WTC11 (cell line): ENCODE measurements at regions not wholly inside any gene's neighbourhood (a gene's known extent, or its start where the extent isn't known, plus 50 kb on each side); places are given as distances from the start of the nearest gene placed in this dataset.
"Not testable (repeated sequence)": the region's sequence is repeated elsewhere in the genome, so short reads cannot be mapped to it uniquely, and the experiment has no call there.

Experiments used
- ATAC-seq: fragments of 200-7000 bp; cut with Tn5 transposase; 2 replicates; pipeline ENCODE4 v1.10.0; 2021; ENCODE audit warnings: mild to moderate bottlenecking, moderate library complexity
- CTCF ChIA-PET: fragments of 300-600 bp; sonication (Branson Sonifier 250); formaldehyde crosslinking; loops from one replicate; lab custom pipeline; 2021; ENCODE audit warnings: antibody characterized with exemption; lab: Charles Lee
- POLR2A ChIA-PET: fragments of 350-600 bp; sonication (Branson Sonifier 250); formaldehyde crosslinking; loops from one replicate; lab custom pipeline; 2021; ENCODE audit warnings: antibody characterized with exemption; lab: Charles Lee
- DNase-seq: peaks from one replicate; pipeline ENCODE4 v3.0.0; 2021; ENCODE audit warnings: low spot score
- H3K27ac Mint-ChIP-seq: 2 replicates; pipeline ENCODE4 v1.8.0; 2021; ENCODE audit warnings: mixed read lengths
- H3K27me3 Mint-ChIP-seq: 2 replicates; pipeline ENCODE4 v1.8.0; 2021; ENCODE audit warnings: low read depth, mild to moderate bottlenecking, moderate library complexity, mixed read lengths
- H3K36me3 Mint-ChIP-seq: 2 replicates; pipeline ENCODE4 v1.8.0; 2021; ENCODE audit warnings: mixed read lengths
- H3K4me1 Mint-ChIP-seq: 2 replicates; pipeline ENCODE4 v1.8.0; 2022; ENCODE audit warnings: mixed read lengths
- H3K4me3 Mint-ChIP-seq: 2 replicates; pipeline ENCODE4 v1.8.0; 2021; ENCODE audit warnings: mild to moderate bottlenecking, moderate library complexity, mixed read lengths
- H3K9me3 Mint-ChIP-seq: 2 replicates; pipeline ENCODE4 v1.8.0; 2021; ENCODE audit warnings: mixed read lengths
- TF ChIP-seq, protein P1 (sequence below): fragments of 200-600 bp; IDR thresholded peaks from 2 replicates; pipeline ENCODE4 v1.8.0; 2022; ENCODE audit warnings: antibody characterized with exemption
- TF ChIP-seq, protein P2 (sequence below): sonication (generic); formaldehyde crosslinking; IDR thresholded peaks from 2 replicates; pipeline ENCODE4 v1.8.1; 2023; ENCODE audit warnings: mild to moderate bottlenecking, missing genetic modification reagents, moderate library complexity

DNA sequence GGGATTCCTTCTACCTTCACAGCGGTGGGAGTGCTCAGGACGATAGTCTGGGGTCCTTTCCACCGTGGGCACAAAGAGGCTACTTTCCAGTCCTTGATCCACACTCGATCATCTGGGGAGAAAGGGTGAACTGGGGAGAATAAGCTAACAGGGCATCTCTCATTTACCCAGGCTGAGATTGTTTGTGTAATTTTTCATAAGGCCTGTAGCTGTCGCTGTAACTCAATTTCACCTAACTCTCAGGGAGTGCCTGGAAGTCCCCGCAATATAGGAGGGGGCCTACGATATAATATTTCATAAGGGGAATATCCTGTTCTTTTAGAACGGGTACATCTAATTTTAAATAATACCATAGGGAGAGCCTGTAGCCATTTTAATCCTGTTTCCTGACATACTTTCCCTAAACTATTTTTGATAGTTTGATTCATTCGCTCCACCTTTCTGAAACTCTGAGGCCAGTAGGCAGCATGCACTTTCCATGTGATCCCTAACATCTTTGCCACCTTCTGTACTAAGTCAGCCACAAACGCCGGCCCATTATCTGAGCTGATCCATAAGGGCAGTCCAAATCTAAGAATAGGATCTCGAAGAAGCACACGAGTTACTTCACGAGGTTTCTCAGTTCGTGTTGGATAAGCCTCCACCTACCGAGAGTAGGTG lies 127.2 kb upstream of the CCZ1B start:
- CTCF ChIA-PET, result interaction anchor here (0.6 kb wide), 1 partner anchor 320 kb away, joined by 3 read pairs; no protein-coding TSS in a partner anchor
- H3K27ac Mint-ChIP-seq, H3K4me3 Mint-ChIP-seq, H3K27me3 Mint-ChIP-seq, H3K36me3 Mint-ChIP-seq, DNase-seq, ATAC-seq, H3K9me3 Mint-ChIP-seq: not testable (repeated sequence)
- TF ChIP-seq, protein P1, sequence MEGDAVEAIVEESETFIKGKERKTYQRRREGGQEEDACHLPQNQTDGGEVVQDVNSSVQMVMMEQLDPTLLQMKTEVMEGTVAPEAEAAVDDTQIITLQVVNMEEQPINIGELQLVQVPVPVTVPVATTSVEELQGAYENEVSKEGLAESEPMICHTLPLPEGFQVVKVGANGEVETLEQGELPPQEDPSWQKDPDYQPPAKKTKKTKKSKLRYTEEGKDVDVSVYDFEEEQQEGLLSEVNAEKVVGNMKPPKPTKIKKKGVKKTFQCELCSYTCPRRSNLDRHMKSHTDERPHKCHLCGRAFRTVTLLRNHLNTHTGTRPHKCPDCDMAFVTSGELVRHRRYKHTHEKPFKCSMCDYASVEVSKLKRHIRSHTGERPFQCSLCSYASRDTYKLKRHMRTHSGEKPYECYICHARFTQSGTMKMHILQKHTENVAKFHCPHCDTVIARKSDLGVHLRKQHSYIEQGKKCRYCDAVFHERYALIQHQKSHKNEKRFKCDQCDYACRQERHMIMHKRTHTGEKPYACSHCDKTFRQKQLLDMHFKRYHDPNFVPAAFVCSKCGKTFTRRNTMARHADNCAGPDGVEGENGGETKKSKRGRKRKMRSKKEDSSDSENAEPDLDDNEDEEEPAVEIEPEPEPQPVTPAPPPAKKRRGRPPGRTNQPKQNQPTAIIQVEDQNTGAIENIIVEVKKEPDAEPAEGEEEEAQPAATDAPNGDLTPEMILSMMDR, result 0 out of 2 replicates have a peak, but pooled peaks have one; percentile 20
- peaks cover 14% of the 10 kb centered on the region for H3K4me1 Mint-ChIP-seq
- POLR2A ChIA-PET, result interaction anchor here (0.9 kb wide), 1 partner anchor 229 kb away, joined by 3 read pairs; the partner anchor contains the start of gene C1GALT1

DNA sequence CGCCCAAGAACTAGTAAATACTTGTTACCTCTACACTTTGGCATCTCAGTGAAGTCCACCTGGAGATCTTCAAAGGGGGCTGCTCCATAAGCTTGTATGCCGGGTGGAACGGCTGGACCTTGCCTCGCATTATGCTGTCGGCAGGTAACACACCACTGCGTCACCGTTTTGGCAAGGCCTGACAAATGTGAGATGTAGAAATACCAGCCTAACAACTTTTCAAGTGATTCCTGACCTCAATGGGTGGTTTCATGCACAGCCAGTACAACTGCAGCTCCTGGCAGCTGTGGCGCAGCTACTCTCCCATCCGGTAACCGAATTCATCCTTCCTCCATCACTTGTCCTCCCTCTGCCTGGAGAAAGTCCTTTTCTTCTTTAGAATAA lies 127.7 kb upstream of the CCZ1B start:
- H3K9me3 Mint-ChIP-seq, ATAC-seq: not testable (repeated sequence)

DNA sequence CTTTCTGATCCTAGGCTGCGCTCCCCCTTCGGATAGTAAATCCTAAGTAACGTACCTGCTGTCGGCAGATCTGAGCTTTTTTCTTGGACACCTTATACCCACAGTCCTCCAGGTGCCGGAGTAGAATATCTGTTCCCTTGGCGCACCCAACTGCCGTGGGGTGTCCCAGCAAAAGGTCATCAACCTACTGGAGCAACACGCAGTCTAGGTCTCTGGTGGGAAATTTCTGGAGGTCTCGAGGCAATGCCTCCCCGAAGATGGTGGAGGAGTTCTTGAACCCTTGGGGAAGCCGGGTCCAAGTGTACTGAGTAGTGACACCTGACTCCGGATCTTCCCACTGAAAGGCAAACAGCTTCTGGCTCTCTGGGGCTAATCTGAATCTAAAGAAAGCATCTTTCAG lies 129.3 kb upstream of the CCZ1B start:
- H3K4me3 Mint-ChIP-seq, ATAC-seq, CTCF ChIA-PET, H3K27ac Mint-ChIP-seq, DNase-seq, H3K27me3 Mint-ChIP-seq, POLR2A ChIA-PET: not testable (repeated sequence)
- peaks cover 12% of the 10 kb centered on the region for H3K36me3 Mint-ChIP-seq
- H3K4me1 Mint-ChIP-seq, result peaks cover 10% of the 10 kb centered on the region
- peaks cover 22% of the 10 kb centered on the region for H3K9me3 Mint-ChIP-seq

More for the DNA sequence above, 127.7 kb upstream of the CCZ1B start:
- H3K36me3 Mint-ChIP-seq, H3K4me3 Mint-ChIP-seq, DNase-seq, H3K27me3 Mint-ChIP-seq, H3K27ac Mint-ChIP-seq, CTCF ChIA-PET: not testable (repeated sequence)
- POLR2A ChIA-PET, result interaction anchor here (0.9 kb wide), 1 partner anchor 229 kb away, joined by 3 read pairs; the partner anchor contains the start of gene C1GALT1
- H3K4me1 Mint-ChIP-seq, result peaks cover 14% of the 10 kb centered on the region

DNA sequence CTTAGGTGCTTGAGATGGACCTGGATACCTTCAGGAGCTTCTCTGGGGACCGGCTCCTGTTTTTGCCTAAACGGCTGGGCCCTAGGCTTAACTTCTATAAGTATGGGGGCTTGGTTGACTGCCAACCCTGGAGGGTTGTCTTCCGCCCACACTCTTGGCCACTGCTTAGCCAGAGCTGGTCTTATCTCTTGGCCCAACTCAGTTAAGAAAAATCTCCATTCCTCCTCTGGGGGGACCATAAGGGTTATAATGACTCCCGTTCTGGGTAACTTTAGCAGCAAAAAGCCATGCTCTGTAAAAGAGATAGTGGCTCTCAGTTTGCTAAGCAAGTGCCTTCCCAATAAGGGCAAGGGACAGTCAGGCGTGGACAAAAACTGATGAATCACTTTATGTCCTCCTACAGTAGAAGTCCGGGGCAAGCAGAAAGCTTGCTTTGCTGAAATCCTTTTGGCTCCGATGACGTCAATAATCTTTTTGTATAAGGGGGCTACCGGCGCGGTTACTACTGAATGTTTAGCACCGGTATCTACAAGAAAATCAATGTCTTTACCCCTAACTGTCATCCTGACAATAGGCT lies 130.0 kb upstream of the CCZ1B start:
- H3K27ac Mint-ChIP-seq, H3K27me3 Mint-ChIP-seq, DNase-seq, H3K4me3 Mint-ChIP-seq, POLR2A ChIA-PET, CTCF ChIA-PET, ATAC-seq: not testable (repeated sequence)
- H3K9me3 Mint-ChIP-seq, result peaks cover 29% of the 10 kb centered on the region
- H3K36me3 Mint-ChIP-seq, result peaks cover 19% of the 10 kb centered on the region
- H3K4me1 Mint-ChIP-seq, result peaks cover 10% of the 10 kb centered on the region

DNA sequence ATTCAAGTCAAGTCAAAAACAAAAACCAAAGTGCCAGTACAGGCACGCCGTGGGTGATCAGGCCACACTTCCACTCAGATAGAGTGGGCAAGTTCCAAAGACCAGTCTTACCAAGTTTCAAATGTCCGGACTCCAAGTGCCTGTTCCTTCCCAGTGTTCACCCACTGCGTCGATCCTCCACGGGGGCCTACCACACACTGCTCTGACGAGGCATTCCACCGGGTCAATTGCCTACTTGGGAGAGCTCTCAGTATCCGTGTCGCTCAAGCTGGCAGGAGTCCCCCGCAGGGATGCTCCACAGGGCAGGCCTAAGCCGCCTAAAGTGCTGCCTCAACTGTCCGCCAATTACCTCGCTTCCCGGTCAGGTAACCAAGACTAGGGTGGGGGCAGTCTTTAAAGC lies 132.3 kb upstream of the CCZ1B start:
- H3K27ac Mint-ChIP-seq, H3K4me3 Mint-ChIP-seq, POLR2A ChIA-PET, DNase-seq, CTCF ChIA-PET, ATAC-seq: not testable (repeated sequence)
- Mint-ChIP-seq H3K4me1 (peaks cover 14% of the 10 kb centered on the region), H3K9me3 (peaks cover 47% of the 10 kb centered on the region), H3K36me3 (peaks cover 35% of the 10 kb centered on the region), H3K27me3 (peaks cover 11% of the 10 kb centered on the region; the same call in 1 of the 2 replicates)

DNA sequence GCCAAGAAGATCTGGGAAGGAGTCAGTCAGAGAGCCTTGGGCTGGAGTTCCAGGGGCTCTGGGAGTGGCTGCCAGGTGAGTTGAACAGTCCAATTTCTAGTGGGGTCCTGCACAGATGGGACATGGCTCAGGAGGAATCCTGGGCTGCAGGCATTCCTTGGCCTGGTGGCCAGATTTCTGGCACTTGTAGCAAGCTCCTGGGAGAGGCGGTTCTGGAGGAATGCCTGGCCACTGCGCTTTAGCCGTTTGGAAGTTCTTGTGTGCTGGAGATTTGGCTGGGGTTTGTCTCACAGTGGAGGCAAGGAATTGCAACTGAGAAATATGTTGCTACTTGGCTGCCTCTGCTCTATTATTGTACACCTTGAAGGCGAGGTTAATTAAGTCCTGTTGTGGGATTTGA lies 133.9 kb upstream of the CCZ1B start:
- H3K36me3 Mint-ChIP-seq, result peaks cover 42% of the 10 kb centered on the region
- H3K27ac Mint-ChIP-seq, H3K4me3 Mint-ChIP-seq, ATAC-seq, POLR2A ChIA-PET, CTCF ChIA-PET, DNase-seq: not testable (repeated sequence)
- peaks cover 11% of the 10 kb centered on the region; the same call in 1 of the 2 replicates for H3K27me3 Mint-ChIP-seq
- peaks cover 11% of the 10 kb centered on the region; the same call in 1 of the 2 replicates for H3K4me1 Mint-ChIP-seq
- peaks cover 50% of the 10 kb centered on the region for H3K9me3 Mint-ChIP-seq

DNA sequence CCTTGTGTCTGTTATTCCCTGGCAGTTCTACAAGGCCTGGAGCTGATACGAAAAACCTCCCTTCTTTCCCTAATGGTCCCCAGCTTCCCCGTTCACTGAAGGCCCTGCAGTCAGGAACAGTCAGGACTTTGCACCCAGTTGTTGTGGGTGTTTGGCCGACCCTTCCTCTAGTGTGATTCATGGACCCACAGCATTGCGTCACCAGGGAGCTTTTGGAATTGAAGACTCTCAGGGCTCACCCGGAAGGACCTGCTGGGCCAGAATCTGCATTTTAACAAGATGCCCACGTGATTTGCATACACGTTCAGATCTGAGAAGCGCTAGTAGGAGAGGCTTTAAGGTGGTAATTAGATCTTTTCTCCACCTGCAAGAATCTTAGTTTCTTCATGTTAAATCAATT lies 136.8 kb upstream of the CCZ1B start:
- peaks cover 42% of the 10 kb centered on the region for H3K36me3 Mint-ChIP-seq
- peaks cover 11% of the 10 kb centered on the region; the same call in 1 of the 2 replicates for H3K27me3 Mint-ChIP-seq
- TF ChIP-seq, protein P2, sequence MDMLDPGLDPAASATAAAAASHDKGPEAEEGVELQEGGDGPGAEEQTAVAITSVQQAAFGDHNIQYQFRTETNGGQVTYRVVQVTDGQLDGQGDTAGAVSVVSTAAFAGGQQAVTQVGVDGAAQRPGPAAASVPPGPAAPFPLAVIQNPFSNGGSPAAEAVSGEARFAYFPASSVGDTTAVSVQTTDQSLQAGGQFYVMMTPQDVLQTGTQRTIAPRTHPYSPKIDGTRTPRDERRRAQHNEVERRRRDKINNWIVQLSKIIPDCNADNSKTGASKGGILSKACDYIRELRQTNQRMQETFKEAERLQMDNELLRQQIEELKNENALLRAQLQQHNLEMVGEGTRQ (CRISPR knock-in tag), result peak; percentile 51
- peak overlapping the region; percentile 71; the same call in 1 of the 2 replicates for H3K27ac Mint-ChIP-seq
- CTCF ChIA-PET, POLR2A ChIA-PET, H3K4me3 Mint-ChIP-seq, DNase-seq, ATAC-seq: not testable (repeated sequence)
- H3K4me1 Mint-ChIP-seq, result peaks cover 11% of the 10 kb centered on the region; the same call in 1 of the 2 replicates
- peaks cover 50% of the 10 kb centered on the region for H3K9me3 Mint-ChIP-seq
